ENCODE measurements at regions not wholly inside any gene's neighbourhood (a gene's known extent, or its start where the extent isn't known, plus 50 kb on each side); places are given as distances from the start of the nearest gene placed in this dataset.

GRCh38 chr12:4109826-4110225 lies 163.7 kb upstream of the CCND2 start:
- no peak for DNase-seq (ENCODE audit: low read depth in 4 of 4, low spot score in 3 of 4)

- no peak for DNase-seq (ENCODE audit: low read depth in 4 of 4, low spot score in 3 of 4)
Observed at GRCh38 chr12:4108803-4109345, 164.7 kb upstream of the CCND2 start.

- DNase-seq (ENCODE audit: low read depth in 4 of 4, low spot score in 3 of 4): no peak
Observed at GRCh38 chr12:4107911-4108697, 165.5 kb upstream of the CCND2 start.

- DNase-seq (ENCODE audit: low read depth in 4 of 4, low spot score in 3 of 4): no peak
Observed at GRCh38 chr12:4107436-4107878, 166.1 kb upstream of the CCND2 start.

- no peak for DNase-seq (ENCODE audit: low read depth in 4 of 4, low spot score in 3 of 4)
Observed at GRCh38 chr12:4106621-4107020, 166.9 kb upstream of the CCND2 start.

GRCh38 chr12:4104722-4105244 lies 168.8 kb upstream of the CCND2 start:
- no peak for DNase-seq (ENCODE audit: low read depth in 4 of 4, low spot score in 3 of 4)

- no peak for DNase-seq (ENCODE audit: low read depth in 4 of 4, low spot score in 3 of 4)
Observed at GRCh38 chr12:4099276-4099675, 174.3 kb upstream of the CCND2 start.

- DNase-seq (ENCODE audit: low read depth in 4 of 4, low spot score in 3 of 4): no peak
Observed at GRCh38 chr12:4091016-4091743, 182.4 kb upstream of the CCND2 start.

- DNase-seq (ENCODE audit: low read depth in 4 of 4, low spot score in 3 of 4): no peak
Observed at GRCh38 chr12:4089956-4090355, 183.6 kb upstream of the CCND2 start.

- peak in 2 of 4 donors; percentile 54 to 55 for DNase-seq (ENCODE audit: low read depth in 4 of 4, low spot score in 3 of 4)
Observed at GRCh38 chr12:4089121-4089606, 184.4 kb upstream of the CCND2 start.

GRCh38 chr12:4088451-4088850 lies 185.1 kb upstream of the CCND2 start:
- DNase-seq (ENCODE audit: low read depth in 4 of 4, low spot score in 3 of 4): no peak

GRCh38 chr12:4086481-4086880 lies 187.1 kb upstream of the CCND2 start:
- no peak for DNase-seq (ENCODE audit: low read depth in 4 of 4, low spot score in 3 of 4)

- DNase-seq (ENCODE audit: low read depth in 4 of 4, low spot score in 3 of 4): no peak
Observed at GRCh38 chr12:4084573-4084972, 189.0 kb upstream of the CCND2 start.

- no peak for DNase-seq (ENCODE audit: low read depth in 4 of 4, low spot score in 3 of 4)
Observed at GRCh38 chr12:4082809-4083403, 190.7 kb upstream of the CCND2 start.

GRCh38 chr12:4080213-4080612 lies 193.3 kb upstream of the CCND2 start:
- DNase-seq (ENCODE audit: low read depth in 4 of 4, low spot score in 3 of 4): no peak

- no peak for DNase-seq (ENCODE audit: low read depth in 4 of 4, low spot score in 3 of 4)
Observed at GRCh38 chr12:4074129-4074528, 199.4 kb upstream of the CCND2 start.

- no peak for DNase-seq (ENCODE audit: low read depth in 4 of 4, low spot score in 3 of 4)
Observed at GRCh38 chr12:4069670-4070010, 196.4 kb upstream of the PARP11 start.

- no peak for DNase-seq (ENCODE audit: low read depth in 4 of 4, low spot score in 3 of 4)
Observed at GRCh38 chr12:4068981-4069669, 195.9 kb upstream of the PARP11 start.

- DNase-seq (ENCODE audit: low read depth in 4 of 4, low spot score in 3 of 4): no peak
Observed at GRCh38 chr12:4064008-4064407, 190.8 kb upstream of the PARP11 start.

GRCh38 chr12:4059898-4060568 lies 186.8 kb upstream of the PARP11 start:
- DNase-seq (ENCODE audit: low read depth in 4 of 4, low spot score in 3 of 4): no peak

Measured in right renal pelvis (tissue), 4 donors.